ENCODE measurements at regions not wholly inside any gene's neighbourhood (a gene's known extent, or its start where the extent isn't known, plus 50 kb on each side); places are given as distances from the start of the nearest gene placed in this dataset.

- no peak for DNase-seq
- no peaks in the 10 kb centered on the region for H3K9me3 ChIP-seq
- no peaks in the 10 kb centered on the region for H3K36me3 ChIP-seq (ENCODE audit: low read depth, missing control alignments)
- no peaks in the 10 kb centered on the region for H3K27me3 ChIP-seq
- WGBS, 2 donors, result 85 to 89% methylated on average over 2 of the region's 2 CpGs
- H3K27ac ChIP-seq, result no peak overlapping the region
- no peak for TF ChIP-seq CTCF (IDR thresholded peaks at IDR 0.05)
- TF ChIP-seq POLR2A (IDR thresholded peaks at IDR 0.05), result no peak
- no peak overlapping the region for H3K4me3 ChIP-seq
- intact Hi-C loops (cut with DNase I; ENCODE audit: low total_unique reads), result no loop called here
- no peaks in the 10 kb centered on the region for H3K4me1 ChIP-seq
Measured at GRCh38 chr18:39599251-39599650, 2033.7 kb upstream of the CELF4 start.

GRCh38 chr18:39596891-39597290 is 2031.3 kb upstream of the CELF4 start:
- no peaks in the 10 kb centered on the region for H3K4me1 ChIP-seq
- no peak overlapping the region for H3K27ac ChIP-seq
- intact Hi-C loops (cut with DNase I; ENCODE audit: low total_unique reads), result no loop called here
- H3K9me3 ChIP-seq, result no peaks in the 10 kb centered on the region
- DNase-seq, result no peak
- 69% methylated on average over 7 of the region's 7 CpGs for WGBS, 2 donors
- H3K36me3 ChIP-seq (ENCODE audit: low read depth, missing control alignments), result no peaks in the 10 kb centered on the region
- TF ChIP-seq CTCF (IDR thresholded peaks at IDR 0.05) (no peak), POLR2A (IDR thresholded peaks at IDR 0.05) (no peak)
- H3K27me3 ChIP-seq, result no peaks in the 10 kb centered on the region
- no peak overlapping the region for H3K4me3 ChIP-seq

GRCh38 chr18:39596221-39596620 is 2030.6 kb upstream of the CELF4 start:
- intact Hi-C loops (cut with DNase I; ENCODE audit: low total_unique reads), result no loop called here
- H3K27me3 ChIP-seq, result no peaks in the 10 kb centered on the region

GRCh38 chr18:39594206-39594605 is 2028.6 kb upstream of the CELF4 start:
- Histone ChIP-seq H3K36me3 (ENCODE audit: low read depth, missing control alignments) (no peaks in the 10 kb centered on the region), H3K4me1 (no peaks in the 10 kb centered on the region), H3K4me3 (no peak overlapping the region), H3K27ac (peak overlapping the region in 1 of 2 donors; percentile 54), H3K9me3 (no peaks in the 10 kb centered on the region), H3K27me3 (no peaks in the 10 kb centered on the region)
- TF ChIP-seq CTCF (IDR thresholded peaks at IDR 0.05) (no peak), POLR2A (IDR thresholded peaks at IDR 0.05) (no peak)
- intact Hi-C loops (cut with DNase I; ENCODE audit: low total_unique reads), result no loop called here
- no peak for DNase-seq

More at GRCh38 chr18:39596221-39596620, 2030.6 kb upstream of the CELF4 start:
- no peaks in the 10 kb centered on the region for H3K36me3 ChIP-seq (ENCODE audit: low read depth, missing control alignments)
- H3K27ac ChIP-seq, result no peak overlapping the region
- TF ChIP-seq CTCF (IDR thresholded peaks at IDR 0.05), result no peak
- no peak for TF ChIP-seq POLR2A (IDR thresholded peaks at IDR 0.05)
- DNase-seq, result no peak
- no peaks in the 10 kb centered on the region for H3K9me3 ChIP-seq
- H3K4me3 ChIP-seq, result no peak overlapping the region
- H3K4me1 ChIP-seq, result no peaks in the 10 kb centered on the region

- DNase-seq, result no peak
- intact Hi-C loops (cut with DNase I; ENCODE audit: low total_unique reads), result no loop called here
Measured at GRCh38 chr18:39591649-39592048, 2026.1 kb upstream of the CELF4 start.

More at GRCh38 chr18:39591649-39592048, 2026.1 kb upstream of the CELF4 start:
- no peaks in the 10 kb centered on the region for H3K4me1 ChIP-seq
- no peak overlapping the region for H3K4me3 ChIP-seq
- TF ChIP-seq POLR2A (IDR thresholded peaks at IDR 0.05) (no peak), CTCF (IDR thresholded peaks at IDR 0.05) (no peak)
- H3K27ac ChIP-seq, result no peak overlapping the region
- no peaks in the 10 kb centered on the region for H3K9me3 ChIP-seq
- no peaks in the 10 kb centered on the region for H3K36me3 ChIP-seq (ENCODE audit: low read depth, missing control alignments)
- no peaks in the 10 kb centered on the region for H3K27me3 ChIP-seq

All from testis (tissue), 2 donors.